ENCODE measurements at regions not wholly inside any gene's neighbourhood (a gene's known extent, or its start where the extent isn't known, plus 50 kb on each side); places are given as distances from the start of the nearest gene placed in this dataset.

GRCh38 chr20:59451641-59452040 lies 151.2 kb downstream of the EDN3 start:
- Mint-ChIP-seq H3K9me3 (no peaks in the 10 kb centered on the region), H3K4me1 (peaks cover 20 to 27% of the 10 kb centered on the region in 2 experiments), H3K27ac (no peak overlapping the region), H3K27me3 (ENCODE audit: low read depth) (peaks cover 12% of the 10 kb centered on the region), H3K36me3 (ENCODE audit: insufficient read depth in 1 of 3, low read depth in 3 of 3) (no peaks in the 10 kb centered on the region), H3K4me3 (no peak overlapping the region)
- Histone ChIP-seq H4K91ac (ENCODE audit: insufficient read length, low read depth, low read length) (no peak overlapping the region), H4K8ac (replicated peaks; ENCODE audit: insufficient read length, low read depth, low read length) (no peak overlapping the region), H3T11ph (ENCODE audit: low read length) (no peak overlapping the region), H3K79me1 (ENCODE audit: insufficient read depth, low read depth, low read length, poor library complexity, severe bottlenecking) (no peaks in the 10 kb centered on the region), H2BK12ac (ENCODE audit: insufficient read length, low read depth, low read length) (no peak overlapping the region), H3K27ac (ENCODE audit: insufficient read length, low read depth, low read length) (no peak overlapping the region), H2BK15ac (ENCODE audit: low read depth, low read length) (no peak overlapping the region), H3K9ac (ENCODE audit: extremely low read depth, insufficient read length, low read length) (no peak overlapping the region), H2BK120ac (ENCODE audit: low read depth, low read length, poor library complexity, severe bottlenecking) (no peak overlapping the region), H3K23ac (ENCODE audit: insufficient read length, low read depth, low read length) (no peak overlapping the region), H3K9me3 (ENCODE audit: control insufficient read depth, low read depth, low read length) (no peaks in the 10 kb centered on the region), H3K4me2 (ENCODE audit: insufficient read depth, insufficient read length, low read length) (no peak overlapping the region), H4K5ac (ENCODE audit: insufficient read length, low read depth, low read length) (no peak overlapping the region), H3K56ac (ENCODE audit: insufficient read length, low read depth, low read length) (no peak overlapping the region), H3K4me1 (ENCODE audit: insufficient read depth, low read length) (no peaks in the 10 kb centered on the region), H2BK20ac (ENCODE audit: low read depth, low read length, poor library complexity, severe bottlenecking) (no peak overlapping the region), H3K4ac (ENCODE audit: low read depth, low read length) (no peak overlapping the region), H4K20me1 (ENCODE audit: control insufficient read depth, insufficient read depth, insufficient read length) (no peaks in the 10 kb centered on the region), H3K14ac (ENCODE audit: insufficient read depth, low read length) (no peak overlapping the region), H2AK5ac (ENCODE audit: insufficient read length, low read length) (no peak overlapping the region), H3K23me2 (ENCODE audit: insufficient read length, low read depth, low read length, poor library complexity, severe bottlenecking) (no peaks in the 10 kb centered on the region), H3K18ac (ENCODE audit: insufficient read length, low read depth, low read length) (no peak overlapping the region), H2AFZ (ENCODE audit: low read length) (no peak overlapping the region), H2BK5ac (ENCODE audit: insufficient read length, low read length) (no peak overlapping the region), H3K79me2 (ENCODE audit: insufficient read depth, low read length) (no peaks in the 10 kb centered on the region), H3K27me3 (ENCODE audit: insufficient read depth, low read length) (no peaks in the 10 kb centered on the region; the same call in 1 of the 2 replicates)
- DNase-seq = no peak
- TF ChIP-seq CTCF (conservative IDR thresholded peaks at IDR 0.05) = no peak
- no CpG with 5 or more reads among the region's 4 CpGs for WGBS (ENCODE audit: extremely low coverage, insufficient read length, low lambda C conversion rate)

Data from H9 (cell line).